Gastrocnemius medialis (tissue), 4 donors: ENCODE measurements at regions not wholly inside any gene's neighbourhood (a gene's known extent, or its start where the extent isn't known, plus 50 kb on each side); places are given as distances from the start of the nearest gene placed in this dataset.

Source experiments
- CTCF ChIP-seq, 5 experiments: fragments of 450-650 bp in 3 of 5; fragments of 200-600 bp in 2 of 5; sonication (generic) in 2 of 5; IDR thresholded peaks in 4 of 5; conservative IDR thresholded peaks in 1 of 5; 1 replicate in 4 of 5; 2 replicates in 1 of 5; pipeline ENCODE4 v1.5.1; 2016 to 2019; ENCODE audit warnings: antibody characterized with exemption in 5 of 5, mild to moderate bottlenecking in 3 of 5, moderate library complexity in 3 of 5
- POLR2A ChIP-seq, 2 donors: fragments of 450-650 bp; IDR thresholded peaks; one replicate each; pipeline ENCODE4 v1.6.1; 2017; ENCODE audit warnings: antibody characterized with exemption in 2 of 2, mild to moderate bottlenecking in 2 of 2, moderate library complexity in 2 of 2

DNA sequence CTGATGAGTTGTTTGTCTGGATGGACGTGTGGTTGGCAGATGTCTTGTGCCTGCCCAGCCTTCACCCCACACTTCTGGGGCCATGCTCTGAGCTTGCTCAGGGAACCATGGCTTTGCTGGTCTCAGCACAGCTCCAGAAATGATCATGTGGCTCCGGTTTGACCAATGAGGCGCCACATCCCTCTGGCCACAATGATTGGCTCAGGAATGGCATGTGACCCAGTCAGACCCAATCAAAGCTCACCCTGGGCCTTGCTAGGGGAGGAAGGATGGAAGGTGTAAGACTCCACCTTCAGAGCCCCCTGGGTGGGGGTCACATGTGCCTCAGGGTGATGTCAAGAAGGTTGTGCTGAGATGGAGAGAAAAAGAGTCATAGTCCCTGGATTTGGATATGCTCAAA lies 281.6 kb upstream of the SULF2 start:
- TF ChIP-seq CTCF (IDR thresholded peaks at IDR 0.05 in 4 of 5, conservative IDR thresholded peaks at IDR 0.05 in 1 of 5) (no peak), POLR2A (IDR thresholded peaks at IDR 0.05) (no peak)
